Central memory CD4-positive, alpha-beta T cell (primary cell): ENCODE measurements at regions not wholly inside any gene's neighbourhood (a gene's known extent, or its start where the extent isn't known, plus 50 kb on each side); places are given as distances from the start of the nearest gene placed in this dataset.

ENCODE experiments used
- DNase-seq: peaks from one replicate; pipeline ENCODE4 v3.0.0; 2022

DNA sequence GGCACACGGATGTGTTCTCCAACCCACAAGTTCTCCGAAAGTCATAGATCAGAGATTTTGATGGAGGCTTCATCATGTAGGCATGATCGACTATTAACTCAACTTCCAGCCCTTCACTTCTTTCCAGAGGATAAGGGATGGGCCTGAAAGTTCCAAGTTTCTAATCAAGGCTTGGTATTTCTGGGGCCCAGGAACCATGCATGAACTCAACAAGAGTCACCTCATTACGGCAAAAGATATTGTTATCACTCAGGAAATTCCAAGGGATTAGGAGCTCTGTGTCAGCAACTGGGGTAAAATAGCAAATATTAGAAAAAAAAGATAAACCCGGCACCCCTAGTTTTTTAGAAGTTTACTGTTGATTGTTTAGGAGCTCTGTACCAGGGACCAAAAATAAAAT is 240.1 kb upstream of the PPP1R2C start:
- no peak for DNase-seq

DNA sequence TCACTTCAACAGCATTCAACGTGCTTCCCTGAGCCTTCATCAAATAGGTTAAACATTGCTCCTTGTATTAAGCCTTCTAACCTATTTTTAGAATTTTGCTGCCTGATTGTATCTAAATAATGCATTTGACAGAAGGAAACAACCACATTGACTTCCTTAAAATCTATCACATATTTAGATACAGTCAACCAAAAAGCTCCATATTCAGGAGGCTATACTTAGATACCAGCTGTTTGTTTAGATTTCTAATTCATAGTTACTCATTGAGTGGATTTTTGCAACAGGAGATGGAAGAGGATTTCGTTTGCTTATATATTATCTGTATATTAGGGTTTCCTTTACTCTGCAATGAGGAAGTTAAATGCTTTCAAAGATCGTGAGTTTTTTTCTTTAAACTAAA is 241.1 kb upstream of the PPP1R2C start:
- no peak for DNase-seq

DNA sequence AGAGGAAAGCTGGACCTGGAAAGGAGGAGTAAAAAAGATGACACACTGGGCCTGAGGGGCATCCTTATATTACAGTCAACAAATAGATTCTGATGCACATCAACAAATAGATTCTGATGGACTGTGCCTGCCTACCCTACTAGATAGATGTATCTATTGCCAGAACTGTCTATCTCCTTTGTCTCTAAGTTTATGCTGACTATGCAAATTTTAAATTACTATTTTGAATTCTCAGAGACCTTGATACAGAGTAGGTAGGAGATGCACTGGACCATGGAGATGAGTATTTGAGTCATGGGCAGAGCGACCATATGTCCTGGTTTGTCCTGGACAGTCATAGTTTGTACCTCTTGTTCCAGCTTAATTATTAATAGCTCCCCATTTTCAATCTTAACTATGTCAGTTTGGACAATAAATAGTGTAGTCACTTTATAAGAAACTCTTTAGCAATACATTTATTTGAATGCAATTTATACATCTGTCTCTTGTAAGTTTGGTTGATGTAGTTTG is 247.9 kb upstream of the PPP1R2C start:
- no peak for DNase-seq

DNA sequence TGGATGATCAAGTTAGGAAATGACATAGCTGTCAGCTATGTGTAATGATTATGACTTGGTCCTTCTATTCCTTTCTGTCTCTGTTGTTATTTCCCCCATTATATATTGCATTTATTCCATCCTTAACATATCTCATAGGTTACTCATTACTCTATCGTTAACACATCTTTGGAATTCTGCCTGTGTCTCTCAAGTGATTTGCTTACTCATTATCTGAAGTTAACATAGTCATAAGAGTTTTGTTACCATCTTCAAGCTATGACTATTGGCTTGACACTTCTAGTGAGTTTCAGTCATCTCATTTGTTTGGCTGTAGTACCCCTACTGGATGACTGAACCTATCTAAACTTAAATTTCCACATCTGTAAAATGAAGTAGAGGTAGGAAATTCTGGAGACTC is 286.1 kb upstream of the PPP1R2C start:
- no peak for DNase-seq

DNA sequence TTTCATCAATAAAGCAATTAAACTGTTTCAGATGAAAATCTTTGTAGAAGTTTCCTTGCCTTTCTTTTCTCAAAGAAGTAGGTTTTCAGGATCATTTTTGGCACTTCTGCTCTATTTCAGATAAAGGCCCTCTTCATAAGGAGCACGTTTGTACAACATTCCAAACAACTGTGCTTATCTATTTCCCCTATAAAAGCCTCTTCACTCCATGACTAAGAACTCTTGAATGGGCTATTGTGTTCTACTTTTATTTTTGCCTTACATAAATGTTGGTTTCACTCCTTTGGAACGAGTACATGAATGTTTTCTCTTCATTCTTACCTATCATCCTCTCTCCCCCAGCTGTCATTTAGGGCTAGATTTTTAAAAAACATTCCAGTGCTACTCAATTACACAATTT is 288.0 kb upstream of the PPP1R2C start:
- no peak for DNase-seq

DNA sequence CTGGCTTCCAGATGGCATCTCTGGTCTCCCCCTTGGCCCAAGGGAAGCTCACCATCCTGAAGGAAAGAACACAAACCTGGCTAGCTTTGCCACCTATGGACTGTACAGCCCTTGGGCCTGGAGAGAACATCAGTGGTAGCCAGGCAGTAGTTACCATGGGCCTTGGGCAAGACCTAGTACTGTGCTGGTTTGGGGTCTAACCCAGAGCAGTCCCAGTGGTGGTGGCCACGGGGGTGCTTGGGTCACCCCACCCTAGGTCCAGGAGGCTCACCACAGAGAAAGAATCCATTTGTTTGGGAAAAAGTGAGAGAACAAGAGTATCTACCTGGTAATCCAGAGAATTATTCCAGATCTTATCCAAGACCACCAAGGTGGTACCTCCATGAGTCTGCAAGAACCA is 290.7 kb upstream of the PPP1R2C start:
- no peak for DNase-seq

DNA sequence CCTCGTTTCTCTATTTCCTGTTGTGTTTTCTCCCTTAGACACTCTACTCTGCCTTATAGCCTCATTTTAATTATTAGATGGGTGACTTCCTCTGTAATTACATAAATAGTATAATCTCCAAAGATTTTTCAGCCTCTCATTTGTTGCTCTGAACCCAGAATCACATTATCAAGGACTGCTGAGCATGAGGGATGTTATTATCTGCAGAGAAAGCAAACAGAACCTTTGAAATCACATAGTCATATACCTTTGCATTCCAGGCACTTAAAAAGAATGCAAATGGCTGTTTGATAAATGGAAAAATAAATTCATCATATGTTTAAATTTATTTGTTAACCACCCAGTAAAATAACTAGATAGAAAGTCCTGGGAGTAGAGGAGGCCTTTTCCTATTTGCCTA is 305.1 kb upstream of the PPP1R2C start:
- no peak for DNase-seq

DNA sequence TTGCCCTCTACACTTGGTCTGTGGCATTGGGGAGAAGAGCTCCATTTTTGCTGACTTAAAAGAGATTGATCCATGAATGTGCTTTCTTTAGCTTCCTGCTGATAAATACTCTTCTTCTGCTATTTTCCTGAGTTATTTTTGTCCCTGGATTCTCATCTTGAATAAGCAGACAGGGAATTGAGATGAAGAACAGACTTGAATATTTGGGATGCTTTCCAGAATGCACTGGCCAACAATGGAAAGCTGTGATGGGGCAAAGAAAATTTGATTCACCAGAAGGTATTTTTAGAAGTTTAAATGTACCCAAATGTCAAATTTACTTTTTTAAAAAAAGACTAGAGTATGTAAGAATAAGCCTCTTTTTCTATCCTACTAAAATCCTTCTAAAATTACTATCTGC is 309.9 kb upstream of the PPP1R2C start:
- no peak for DNase-seq

DNA sequence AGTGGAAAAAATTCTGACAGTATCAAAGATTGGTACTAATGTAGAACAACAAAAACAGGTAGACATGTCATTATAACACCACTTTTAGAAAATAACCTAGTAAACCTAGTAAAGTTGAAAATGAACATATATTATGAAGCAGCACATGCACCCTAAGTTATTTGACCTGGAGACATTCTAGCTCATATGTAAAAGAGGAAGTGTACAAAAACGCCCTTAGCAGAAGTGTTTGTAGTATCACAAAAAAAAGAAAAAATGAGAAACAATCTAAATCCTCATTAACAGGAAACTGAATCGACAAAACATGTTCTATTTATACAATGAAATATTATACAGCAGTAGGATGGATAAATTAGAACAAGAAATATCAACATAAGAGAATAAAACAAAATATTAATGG is 318.9 kb upstream of the PPP1R2C start:
- DNase-seq: no peak

DNA sequence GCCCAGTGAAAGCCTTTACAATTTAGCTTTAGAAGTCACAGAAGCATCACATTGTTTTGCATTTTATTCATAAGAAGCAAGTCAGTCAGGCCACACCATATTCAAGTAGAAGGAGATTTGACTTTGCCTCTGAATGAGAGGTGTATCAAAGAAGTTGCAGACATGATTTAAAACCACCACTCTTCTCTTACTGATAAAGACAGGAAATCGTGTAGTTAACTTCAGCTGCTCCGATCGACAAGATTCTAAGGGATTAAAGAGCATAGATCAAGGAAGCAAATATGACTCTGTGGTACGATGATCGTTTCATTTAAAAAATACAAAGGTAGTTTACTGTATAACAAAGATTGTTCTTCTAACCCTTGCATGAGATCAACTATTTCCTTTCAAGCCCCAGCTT is 328.0 kb upstream of the PPP1R2C start:
- DNase-seq: no peak

DNA sequence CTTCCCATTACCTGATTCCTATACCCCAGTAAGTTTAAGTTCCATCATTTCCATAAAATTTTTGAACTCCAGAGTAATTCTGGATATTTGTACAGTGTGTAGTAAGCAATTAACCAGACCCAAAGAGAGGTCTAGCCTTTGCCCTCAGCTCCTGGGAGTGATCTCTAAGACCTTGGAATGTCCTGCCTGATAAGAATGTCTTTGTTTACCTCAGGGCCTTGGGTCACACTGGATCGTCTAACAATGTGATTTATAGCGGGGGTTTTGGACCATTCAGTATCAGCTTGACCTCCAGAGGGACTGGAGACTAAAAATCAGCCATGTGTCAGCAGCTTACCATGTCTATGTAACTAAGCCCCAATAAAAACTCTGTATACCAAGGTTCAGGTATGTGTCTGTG is 330.9 kb upstream of the PPP1R2C start:
- DNase-seq: no peak

DNA sequence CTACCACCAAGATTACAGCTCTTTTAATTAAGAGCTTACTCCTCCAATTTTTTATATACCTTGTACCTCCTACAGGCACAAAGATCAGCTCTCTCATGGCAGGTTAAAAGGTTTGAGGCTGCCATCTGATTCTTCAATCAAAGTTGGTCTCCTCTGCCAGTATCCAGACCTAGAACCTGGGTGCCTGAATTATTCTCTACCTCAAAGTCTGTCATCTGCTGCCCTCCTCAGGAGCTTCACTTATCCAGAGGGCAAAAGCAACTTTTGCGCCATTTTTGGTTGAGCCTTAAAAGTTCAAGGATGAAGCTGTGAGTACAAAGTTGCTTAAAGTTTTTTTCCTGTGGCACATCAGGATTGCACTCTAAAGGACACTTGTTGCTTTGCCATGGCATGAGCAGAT is 343.7 kb upstream of the PPP1R2C start:
- DNase-seq: peak; percentile 2

DNA sequence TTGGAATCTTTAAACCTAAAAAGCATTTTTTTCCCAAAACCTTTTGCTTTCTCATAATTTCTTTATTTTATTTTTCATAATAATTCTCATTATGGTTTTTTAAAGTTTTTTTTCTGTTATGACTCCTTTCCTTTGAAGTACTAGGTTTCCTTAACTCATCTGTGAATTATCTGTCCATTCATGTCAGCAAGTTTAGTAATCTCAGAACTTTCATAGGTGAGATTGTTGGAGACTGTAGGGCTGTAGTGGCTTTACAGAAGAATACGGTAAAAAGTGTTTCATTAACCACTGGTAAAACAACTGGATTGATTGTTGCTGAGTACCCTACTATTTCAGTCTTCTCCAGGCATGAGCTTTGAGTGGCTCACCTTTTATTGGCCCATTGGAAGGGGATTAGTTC is 361.7 kb upstream of the PPP1R2C start:
- no peak for DNase-seq

DNA sequence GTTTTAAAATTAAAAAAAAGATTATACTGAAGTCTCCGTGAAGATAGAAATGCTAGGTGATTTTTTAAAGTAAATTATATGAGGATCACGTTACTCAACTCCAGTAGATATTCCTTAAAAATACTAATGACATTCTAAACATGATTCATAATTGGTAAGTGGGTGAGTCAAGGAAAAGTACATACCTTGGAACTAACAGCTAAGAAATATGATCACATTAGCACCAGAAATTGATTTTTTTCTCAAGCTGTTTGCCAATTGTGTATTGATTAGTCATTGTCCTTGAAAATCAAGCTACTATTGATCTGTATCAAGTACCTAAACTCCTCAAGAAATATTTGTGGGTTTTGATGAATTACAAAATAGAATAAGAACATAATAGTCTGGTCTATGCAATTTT is 362.6 kb upstream of the PPP1R2C start:
- DNase-seq: no peak

DNA sequence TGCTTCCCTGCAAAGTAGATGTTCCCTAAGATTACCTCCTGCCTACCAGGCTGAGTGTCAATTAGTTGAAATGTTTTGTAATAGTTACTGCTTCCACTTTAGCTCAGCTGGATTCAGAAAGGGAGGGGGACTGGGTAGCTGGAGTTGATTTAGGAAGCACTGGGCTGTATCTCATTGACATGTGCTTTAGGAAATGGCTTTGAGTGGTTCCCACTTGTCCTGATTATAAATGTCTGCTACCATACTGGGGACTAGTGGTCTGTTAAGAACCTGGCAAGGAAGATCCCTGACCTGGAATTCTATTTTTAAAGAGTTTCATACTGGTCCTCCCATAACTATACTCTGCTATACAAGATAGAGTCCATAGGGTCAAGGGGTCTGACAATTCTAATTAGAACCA is 363.9 kb upstream of the PPP1R2C start:
- DNase-seq: no peak

DNA sequence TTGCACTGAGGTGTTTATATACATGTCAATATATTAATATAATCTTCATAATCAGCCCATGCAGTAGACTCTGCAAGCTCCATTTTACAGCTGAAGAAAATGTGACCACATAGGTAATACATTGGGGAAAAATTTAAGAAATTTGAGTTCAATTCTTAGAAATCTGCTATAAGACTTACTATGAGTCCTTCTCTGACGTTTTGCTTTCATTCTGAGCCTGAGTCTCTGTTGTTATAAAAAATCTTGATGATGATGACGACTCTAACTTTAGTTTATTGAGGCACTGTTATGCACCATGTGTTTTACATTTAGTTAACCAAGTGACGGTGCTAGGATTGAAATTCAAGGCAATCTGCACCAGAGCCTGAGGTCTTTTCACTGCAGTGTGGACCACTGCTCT is 370.3 kb upstream of the PPP1R2C start:
- no peak for DNase-seq

DNA sequence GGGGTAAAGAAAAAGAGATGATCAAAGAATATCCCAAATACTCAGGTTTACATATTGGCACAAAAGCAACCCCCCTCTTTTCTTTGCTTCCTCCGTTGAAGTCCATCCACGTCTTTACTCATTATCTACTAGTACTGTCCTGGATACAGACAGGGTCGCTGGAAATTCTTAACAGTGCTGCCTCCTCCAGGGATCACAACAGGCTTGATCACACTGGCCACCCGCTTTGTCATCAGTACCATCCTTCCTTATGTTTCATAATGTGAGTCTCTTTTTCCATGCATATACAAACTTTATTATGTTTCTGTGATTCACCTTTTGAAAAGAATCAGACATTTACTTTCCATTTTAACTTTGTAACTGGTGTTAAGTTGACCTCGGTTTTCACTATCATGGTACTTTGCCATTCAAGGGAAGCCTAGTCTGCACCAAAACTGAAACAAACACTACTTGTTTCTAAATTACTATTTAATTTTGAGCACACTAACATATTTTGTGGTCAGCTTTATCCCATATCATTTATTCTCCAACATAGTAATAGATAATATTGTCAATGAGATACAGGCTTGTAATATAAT is 387.5 kb upstream of the PPP1R2C start:
- DNase-seq: no peak

DNA sequence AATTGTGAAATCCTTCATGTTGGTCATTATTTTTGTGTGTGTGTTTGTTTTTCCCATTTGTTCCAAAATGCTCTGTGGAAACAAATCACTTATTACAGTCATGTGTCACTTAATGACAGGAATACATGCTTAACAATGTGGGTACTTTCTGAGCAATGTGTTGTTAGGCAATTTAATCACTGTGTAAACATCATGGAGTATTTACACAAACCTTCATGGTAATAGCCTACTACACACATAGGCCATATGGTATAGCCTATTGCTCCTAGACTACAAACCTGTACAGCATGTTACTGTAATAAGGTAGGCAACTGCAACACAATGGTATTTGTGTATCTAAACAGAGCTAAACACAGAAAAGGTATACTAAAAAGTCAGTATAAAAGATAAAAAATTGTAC is 388.9 kb upstream of the PPP1R2C start:
- no peak for DNase-seq

DNA sequence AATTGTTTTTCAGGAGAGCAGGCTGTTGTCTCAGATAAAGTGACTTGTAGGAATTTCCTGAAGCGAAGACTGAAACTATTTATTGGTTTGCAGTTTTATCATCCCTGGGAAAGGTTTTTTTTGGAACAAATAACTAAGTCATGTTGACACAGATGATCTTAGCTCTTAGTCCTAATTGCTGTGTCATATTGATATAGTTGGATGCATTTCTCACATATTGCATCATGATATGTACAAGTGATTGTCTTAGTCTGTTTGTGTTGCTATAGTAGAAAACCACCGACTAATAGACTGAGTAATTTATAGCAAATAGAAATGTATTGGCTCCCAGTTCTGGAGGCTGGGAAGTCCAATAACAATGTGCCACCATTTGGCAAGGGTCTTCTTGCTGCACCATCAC is 397.5 kb upstream of the PPP1R2C start:
- DNase-seq: no peak

DNA sequence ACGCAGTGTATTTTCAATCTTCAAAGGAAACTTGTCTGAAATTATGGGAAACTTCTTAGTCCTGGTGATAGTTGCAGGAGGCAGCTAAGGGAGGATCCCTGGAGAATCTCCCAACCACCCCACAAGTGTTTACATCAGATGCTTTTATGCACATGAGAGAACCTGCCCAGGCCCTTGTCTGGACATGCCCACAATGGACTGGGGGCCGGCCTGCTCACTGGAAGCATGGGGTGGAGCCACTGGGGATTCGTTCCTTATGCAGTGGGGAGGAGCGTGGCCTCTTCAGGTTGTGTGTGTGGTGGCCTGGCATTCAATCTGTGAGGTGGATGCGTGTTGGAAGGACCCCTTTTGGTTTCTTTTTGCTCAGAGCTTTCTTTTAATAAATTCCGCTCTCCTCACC is 398.7 kb upstream of the PPP1R2C start:
- DNase-seq: no peak

DNA sequence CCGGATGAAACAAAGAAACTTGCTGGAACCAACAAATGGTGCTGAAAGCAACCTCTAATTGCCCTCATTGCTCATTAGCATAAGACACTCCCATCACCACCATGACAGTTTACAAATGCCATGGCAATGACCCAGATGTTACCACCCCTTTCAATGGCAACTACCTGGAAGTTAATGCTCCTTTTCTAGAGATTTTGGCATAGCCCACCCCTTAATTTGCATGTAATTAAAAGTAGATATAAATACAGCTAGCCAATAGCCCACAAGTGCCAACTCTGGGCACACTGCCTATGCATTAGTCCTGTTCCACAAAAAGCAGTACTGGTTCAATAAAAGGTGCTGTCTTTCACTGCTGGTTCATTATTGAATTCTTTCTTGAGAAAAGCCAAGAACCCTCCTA is 410.3 kb upstream of the PPP1R2C start:
- DNase-seq: no peak

DNA sequence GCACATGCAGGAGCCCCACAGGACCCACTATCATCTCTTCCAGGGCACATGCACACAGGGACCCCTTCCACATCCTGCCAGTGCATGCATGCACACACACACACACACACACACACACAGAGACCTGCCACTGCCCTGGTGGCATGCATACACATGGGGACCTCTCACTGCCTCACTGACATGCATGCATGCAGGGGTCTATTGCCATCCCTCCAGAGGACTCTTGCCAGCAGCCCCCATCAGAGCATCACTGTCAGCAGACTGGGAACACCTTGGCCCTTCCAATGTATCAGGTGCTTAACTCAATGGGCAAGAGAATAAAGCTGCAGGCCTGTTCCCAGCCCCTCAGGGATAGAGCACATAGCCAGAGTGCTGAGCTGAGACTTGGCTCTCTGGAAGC is 433.6 kb upstream of the PPP1R2C start:
- no peak for DNase-seq

DNA sequence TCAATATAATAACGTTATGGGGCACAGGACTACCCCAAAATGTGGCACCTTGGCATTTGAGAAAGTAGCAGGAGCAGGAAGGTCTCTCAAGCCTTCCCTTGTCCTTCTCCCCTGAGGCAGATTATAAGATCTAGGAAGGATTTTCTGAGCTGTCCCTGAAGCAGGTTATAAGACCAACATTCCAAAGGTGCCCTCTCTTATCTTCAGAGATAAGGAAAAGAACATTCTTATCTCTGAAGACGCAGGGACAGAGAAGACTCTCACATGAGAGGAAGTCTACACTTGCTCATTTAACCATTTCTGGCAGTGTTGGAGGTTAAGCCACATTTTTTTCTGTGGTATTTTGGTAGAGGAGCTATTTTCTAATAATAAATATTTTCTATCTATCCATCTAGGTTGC is 437.9 kb upstream of the MAOA start:
- DNase-seq: no peak

DNA sequence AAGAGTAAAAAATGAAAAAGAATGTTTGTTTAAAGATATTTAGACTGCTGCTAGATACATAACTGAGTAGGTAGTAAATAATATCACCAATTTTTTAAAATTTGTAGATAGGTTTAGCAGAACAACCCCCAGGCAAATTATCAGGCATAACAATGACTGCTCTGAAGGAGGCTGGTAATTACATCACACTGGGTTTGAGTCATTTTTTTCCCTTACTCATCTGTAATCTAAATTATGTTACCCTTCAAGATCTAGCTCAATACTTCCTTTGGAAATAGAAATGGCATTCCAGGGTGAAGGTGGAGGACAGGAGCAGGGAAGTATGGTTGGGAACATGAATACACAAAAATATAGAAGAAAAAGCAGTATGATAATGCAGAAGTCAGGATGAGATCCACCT is 431.6 kb upstream of the MAOA start:
- DNase-seq: no peak

DNA sequence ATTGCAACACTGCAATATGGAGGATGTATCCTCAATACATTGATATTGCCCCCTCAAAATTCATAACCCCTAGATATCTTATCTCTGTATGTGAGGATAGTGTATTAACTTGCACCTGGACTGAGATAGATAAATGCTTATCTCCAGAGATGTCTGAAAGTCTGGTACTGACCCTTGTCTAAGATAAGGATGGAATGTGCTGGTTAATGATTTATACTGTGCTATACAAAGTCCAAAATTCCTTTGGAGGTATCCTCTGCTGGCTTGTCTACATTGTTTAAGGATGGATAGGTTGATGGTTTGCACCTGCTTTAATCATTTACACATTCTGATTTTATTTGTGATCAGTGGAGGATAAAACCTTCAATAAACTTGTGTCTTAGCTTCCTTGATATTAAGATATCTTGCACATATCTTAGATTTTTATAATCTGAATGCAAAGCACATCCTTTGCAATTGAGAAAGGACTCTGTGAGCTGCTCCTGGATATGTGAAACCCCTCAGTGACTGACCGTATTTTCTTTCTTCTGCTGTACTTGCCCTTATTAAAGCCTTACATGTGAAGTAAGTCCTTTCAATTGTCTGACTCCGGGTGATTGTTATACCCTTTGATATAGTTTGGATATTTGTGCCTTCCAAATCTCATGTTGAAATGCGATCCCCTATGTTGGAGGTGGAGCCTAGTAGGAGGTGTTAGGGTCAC is 430.3 kb upstream of the MAOA start:
- DNase-seq: no peak
